ENCODE measurements at regions not wholly inside any gene's neighbourhood (a gene's known extent, or its start where the extent isn't known, plus 50 kb on each side); places are given as distances from the start of the nearest gene placed in this dataset.

- no peak for TF ChIP-seq BRCA1 (IDR thresholded peaks at IDR 0.05; ENCODE audit: low read depth, low read length)
- no peak for TF ChIP-seq TBP (IDR thresholded peaks at IDR 0.05; ENCODE audit: low read depth, low read length)
- no peak for TF ChIP-seq POLR2AphosphoS5 (IDR thresholded peaks at IDR 0.05; ENCODE audit: low read depth, low read length)
- no peak for TF ChIP-seq ATF3 (IDR thresholded peaks at IDR 0.05; ENCODE audit: insufficient read depth, low read depth, low read length)
- no peak for TF ChIP-seq GTF2F1 (IDR thresholded peaks at IDR 0.05; ENCODE audit: borderline replicate concordance, low read depth, low read length)
- no peak for TF ChIP-seq SRF (IDR thresholded peaks at IDR 0.05; ENCODE audit: low read depth, low read length)
Observed at GRCh38 chr9:25813478-25813877, 135.2 kb upstream of the TUSC1 start (continued).
